NT2/D1 (cell line): ENCODE measurements at regions not wholly inside any gene's neighbourhood (a gene's known extent, or its start where the extent isn't known, plus 50 kb on each side); places are given as distances from the start of the nearest gene placed in this dataset.

ENCODE experiments used
- YY1 ChIP-seq: IDR thresholded peaks from 2 replicates; pipeline ENCODE4 v1.6.1; 2011; ENCODE audit not compliant: insufficient read length, insufficient read depth
- ZNF274 ChIP-seq: IDR thresholded peaks from 2 replicates; pipeline ENCODE4 v1.6.1; 2011; ENCODE audit warnings: mild to moderate bottlenecking, low read depth, low read length

DNA sequence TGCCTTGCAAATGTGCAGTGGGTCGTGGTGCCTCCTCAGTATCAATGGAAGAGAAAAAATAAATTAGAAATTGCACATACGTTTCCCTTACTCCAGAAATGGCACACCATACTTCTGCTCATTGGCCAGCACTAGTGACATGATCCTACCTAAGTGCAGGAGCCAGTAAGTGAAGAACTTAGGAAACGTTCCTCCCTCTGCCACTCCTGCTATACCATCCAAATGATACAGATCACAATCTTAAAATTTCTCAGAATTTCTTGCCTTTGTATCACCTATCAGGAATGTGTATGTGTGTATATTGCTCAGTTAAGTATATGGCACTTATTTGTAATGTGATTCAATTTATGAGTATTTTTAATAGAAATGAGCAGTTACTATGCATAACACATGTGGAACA lies 237.0 kb upstream of the UBE2E3 start:
- TF ChIP-seq ZNF274 = no peak
- no peak for TF ChIP-seq YY1
